Ecto neural progenitor cell (in vitro differentiated cells): ENCODE measurements at regions not wholly inside any gene's neighbourhood (a gene's known extent, or its start where the extent isn't known, plus 50 kb on each side); places are given as distances from the start of the nearest gene placed in this dataset.

Source experiments
- DNase-seq: peaks from one replicate; pipeline ENCODE4 v3.0.0-alpha.2; 2018; ENCODE audit warnings: low spot score

DNA sequence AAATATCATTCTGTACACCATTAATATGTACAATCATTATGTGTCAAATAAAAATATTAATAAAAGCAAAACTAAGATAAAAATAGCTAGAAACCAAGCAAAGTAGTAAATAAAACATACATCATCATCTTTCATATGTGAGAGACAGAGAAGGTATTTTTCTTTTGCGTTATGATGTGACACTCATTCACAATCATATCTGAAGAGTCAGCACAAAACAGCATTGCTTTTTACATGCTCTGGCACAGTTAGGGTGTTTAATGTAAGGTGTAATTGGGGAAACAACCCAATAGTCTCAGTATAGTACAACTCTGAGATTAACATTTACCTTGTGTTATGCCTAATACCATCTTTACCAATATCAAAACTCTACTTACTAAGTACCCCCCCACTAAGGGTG, 376.6 kb downstream of the TMA16 start:
- DNase-seq: no peak

DNA sequence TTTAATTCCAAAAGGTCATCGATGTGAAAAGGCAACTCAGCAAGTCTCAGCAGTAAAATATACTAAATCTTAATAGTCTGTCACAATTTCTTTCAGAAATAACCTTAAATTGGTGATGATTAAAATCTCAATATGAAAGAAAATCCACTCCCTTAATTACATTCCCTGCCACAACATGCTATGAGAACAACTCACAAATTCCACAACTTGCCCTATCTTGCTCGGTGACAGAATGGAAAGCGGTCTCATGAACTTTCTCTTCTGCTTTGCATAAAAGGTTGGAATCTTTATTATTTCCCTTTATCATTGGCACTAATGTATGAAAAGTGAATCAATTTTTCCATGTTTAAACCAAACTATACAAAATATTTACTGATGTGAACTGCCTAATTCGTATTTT, 380.8 kb downstream of the TMA16 start:
- no peak for DNase-seq

- DNase-seq: no peak
Observed at GRCh38 chr4:163878336-163879121, 384.0 kb downstream of the TMA16 start.

DNA sequence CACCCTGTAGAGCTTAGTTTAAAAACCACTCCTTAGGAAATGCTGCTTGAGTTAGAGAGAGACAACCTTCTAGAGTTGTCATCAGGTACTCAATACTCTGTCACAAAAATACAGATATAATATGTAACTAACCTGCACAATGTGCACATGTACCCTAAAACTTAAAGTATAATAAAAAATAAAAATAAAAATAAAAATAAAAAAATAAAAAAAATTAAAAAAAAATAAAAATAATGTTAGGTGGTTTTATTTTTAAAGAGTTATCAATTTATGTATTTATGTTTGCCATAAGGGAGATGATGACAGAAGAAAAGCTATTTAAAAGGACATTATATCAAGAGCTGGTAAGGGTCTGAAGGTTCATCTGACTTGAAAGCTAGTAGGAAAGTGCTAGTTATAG, 397.9 kb downstream of the TMA16 start:
- no peak for DNase-seq

DNA sequence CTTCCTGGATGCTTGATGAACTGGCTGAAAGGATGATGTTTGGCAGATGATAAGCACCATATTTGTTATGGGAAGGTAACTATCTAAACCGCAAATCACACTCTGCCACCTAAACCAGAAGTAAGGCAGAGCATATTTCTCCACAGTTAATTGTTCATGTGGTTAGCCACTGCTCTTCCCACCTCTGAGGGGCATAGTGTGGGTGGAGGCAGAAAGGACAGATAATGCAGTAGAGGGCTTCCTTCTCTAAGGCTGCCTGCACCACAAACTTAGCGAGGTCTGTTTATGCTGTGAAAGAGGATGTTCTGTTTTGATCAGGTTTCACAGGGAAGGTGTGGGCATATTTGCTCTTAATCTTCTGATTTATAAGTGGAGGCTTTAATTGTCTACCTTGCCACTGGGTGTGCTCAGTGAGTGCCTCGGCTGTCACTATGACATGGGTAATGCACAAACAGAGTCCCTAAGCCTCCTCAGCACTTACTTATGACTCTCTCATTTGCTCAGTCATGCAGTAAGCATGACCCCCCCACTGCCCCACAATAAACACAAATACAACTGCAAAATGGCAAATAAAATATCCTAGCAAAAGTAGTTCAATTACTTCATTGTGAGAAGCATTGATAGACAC, 401.0 kb downstream of the TMA16 start:
- DNase-seq: no peak

GRCh38 chr4:163901319-163901718, 406.8 kb downstream of the TMA16 start:
- DNase-seq: no peak

DNA sequence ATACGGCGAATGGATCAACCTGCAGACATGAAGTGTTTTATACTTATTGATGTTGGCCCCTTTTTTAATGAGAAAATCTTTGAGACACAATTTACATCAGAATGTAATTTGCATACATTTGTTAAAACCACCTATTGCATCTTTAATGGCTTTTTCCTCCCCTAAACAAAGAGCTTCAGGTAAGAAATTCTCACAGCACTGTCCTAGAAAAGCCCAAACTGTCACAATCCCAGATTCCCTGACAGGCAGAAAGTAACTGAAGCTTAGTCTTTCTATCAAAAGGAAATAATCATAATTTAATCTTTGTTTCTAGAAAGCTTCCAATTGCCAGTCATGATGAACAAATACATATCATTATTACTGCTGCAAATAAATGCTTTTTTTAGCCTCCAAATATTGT, 407.9 kb downstream of the TMA16 start:
- no peak for DNase-seq

GRCh38 chr4:163911891-163912290, 417.4 kb downstream of the TMA16 start:
- no peak for DNase-seq

DNA sequence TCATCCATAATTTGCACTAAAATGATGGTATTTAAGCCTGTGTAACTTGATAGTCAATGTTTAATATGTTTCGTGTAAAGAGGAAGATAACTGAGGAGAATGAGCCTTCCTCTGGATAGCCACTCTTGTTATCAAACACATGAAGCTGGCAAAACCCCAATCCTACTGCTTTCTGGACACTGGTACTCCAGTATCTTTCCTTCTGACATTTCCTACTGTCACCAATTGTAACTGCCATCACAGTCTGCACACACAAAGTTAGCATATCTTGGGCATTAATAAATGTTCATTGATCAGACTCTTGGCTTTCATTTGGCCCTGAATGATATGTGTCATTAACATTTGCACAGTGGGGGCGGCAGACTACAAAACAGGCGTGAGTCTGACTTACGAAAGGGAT, 419.1 kb downstream of the TMA16 start:
- no peak for DNase-seq

- DNase-seq: no peak
Observed at GRCh38 chr4:163915896-163916295, 421.4 kb downstream of the TMA16 start.

- DNase-seq: no peak
Observed at GRCh38 chr4:163920426-163920825, 425.9 kb downstream of the TMA16 start.

- no peak for DNase-seq
Observed at GRCh38 chr4:163922302-163922701, 427.8 kb downstream of the TMA16 start.

DNA sequence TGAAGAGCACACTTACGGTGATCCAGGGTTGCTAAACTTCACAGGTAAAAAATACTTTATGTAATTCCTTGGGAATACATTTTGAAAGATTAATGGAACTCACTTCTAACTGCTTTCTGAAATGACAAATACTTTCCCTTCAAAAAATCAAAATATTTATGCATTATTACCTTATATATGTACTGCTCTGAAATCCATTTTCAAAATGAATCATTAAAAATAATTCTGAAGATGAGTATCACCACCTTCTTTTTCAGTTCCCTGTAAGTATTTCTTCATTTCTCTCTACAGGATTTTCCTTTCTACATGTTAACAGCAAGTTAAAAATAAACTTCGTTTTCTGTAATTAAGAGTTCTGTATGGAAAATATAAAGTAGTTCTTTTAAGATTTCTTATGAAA, 428.6 kb downstream of the TMA16 start:
- DNase-seq: no peak

GRCh38 chr4:163930086-163930485, 435.6 kb downstream of the TMA16 start:
- no peak for DNase-seq

- no peak for DNase-seq
Observed at GRCh38 chr4:163932504-163932903, 438.0 kb downstream of the TMA16 start.

- DNase-seq: no peak
Observed at GRCh38 chr4:163939597-163939996, 445.1 kb downstream of the TMA16 start.

DNA sequence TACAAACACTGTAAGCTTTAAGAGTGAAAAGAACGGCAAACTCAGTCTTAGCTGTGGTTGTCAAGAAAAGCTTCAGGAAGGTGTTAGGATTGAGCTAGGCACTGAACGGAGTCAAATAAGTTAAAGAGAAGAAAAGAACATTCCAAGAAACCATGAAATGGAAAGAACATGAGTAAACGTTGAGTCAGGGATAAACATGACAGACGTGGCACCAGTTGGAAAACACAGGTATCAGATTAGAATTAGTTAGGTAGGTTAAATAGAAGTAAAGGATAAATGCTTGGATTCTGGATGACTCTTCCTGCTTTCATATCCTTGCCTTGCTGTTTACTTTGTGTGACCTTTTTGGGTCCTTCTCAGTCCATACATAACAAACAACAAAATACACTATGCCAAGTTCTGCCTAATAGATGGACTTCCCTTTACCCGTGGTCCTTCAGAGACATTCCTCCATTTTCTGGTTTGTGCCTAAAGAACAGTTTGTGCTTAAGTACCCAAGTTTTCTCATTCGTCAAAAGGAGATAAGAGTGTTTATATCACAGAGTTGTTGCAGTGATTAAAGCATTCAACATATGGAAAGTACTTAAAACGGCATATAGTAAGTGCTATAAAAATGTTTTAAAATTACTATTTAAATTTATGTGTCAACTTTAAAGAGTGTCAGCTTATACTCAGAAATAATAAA, 446.9 kb downstream of the TMA16 start:
- DNase-seq: no peak

DNA sequence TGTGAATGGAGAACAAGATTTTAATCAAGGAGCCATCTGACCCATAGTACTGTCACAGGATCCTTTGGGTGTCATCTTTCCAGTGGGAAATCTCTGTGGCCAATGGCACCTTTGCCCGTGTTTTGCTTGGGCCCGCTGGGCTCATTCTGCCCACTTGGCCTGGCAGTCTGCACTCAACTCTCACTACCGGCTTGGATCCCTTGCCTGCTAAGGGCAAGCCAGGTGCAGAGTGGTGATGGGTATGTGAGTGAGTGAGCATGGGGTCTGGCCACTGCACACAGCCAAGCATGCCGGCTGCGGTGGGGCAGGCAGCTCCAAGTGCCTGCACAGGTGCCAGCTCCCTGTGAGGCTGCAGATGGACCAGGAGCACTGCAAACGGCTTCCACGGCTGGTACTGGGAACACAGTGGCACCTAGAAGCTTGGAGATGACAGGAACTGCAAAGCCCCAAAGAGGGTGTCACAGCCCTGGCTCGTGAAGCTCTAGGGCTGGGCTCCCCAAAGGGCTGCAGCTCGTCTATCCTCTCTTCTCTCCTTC, 454.5 kb downstream of the TMA16 start:
- DNase-seq: no peak

DNA sequence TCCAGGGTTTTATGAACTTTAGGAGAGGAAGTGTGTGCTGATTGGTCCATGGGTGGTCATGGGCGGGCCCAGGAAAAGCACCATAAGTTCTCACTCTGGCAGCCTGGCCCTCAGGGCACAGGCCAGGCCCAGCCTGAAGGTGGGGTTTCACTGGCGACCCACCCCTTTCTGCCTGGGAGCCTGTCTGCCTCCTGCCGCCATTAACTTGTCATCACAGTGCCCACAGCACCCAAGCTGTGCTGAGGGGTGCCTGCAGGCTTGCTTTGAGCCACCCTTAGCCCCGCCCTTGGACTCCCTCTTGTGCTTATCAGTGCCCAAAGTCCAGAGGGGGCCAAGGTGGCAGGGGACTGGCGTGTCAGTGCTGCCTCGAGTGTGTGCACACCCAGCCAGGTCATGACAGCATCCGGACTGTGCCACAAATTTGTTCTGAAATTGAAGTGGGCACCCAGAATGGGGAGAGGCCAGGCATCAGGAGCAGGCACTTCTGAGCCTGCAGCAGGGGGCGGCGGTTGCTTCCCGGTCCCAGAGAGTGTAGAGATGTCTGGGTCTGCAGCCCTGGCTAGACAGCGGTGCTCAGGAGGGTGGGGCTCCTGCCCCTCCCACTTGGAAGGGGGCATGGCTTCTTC, 455.6 kb downstream of the TMA16 start:
- DNase-seq: no peak

DNA sequence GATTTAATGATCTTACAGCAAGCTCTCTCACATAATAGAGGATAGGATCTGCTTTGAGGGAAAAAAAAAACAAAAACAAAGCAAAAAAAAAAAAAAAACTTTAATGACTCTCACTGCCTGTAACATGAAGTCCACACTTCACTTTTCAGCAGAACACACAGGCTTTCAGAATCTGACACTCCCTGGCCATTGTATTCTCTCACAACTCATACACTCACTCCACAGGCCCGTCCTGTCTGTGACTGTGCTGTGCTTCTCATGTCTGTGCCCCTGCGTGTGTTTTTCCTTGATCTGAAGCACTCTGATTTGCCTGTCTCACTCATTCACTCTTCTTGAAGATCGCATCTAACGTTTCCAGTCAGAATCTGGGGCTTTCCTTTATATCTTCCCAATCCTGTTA, 460.8 kb downstream of the TMA16 start:
- no peak for DNase-seq

GRCh38 chr4:163958751-163959150, 464.3 kb downstream of the TMA16 start:
- DNase-seq: no peak

DNA sequence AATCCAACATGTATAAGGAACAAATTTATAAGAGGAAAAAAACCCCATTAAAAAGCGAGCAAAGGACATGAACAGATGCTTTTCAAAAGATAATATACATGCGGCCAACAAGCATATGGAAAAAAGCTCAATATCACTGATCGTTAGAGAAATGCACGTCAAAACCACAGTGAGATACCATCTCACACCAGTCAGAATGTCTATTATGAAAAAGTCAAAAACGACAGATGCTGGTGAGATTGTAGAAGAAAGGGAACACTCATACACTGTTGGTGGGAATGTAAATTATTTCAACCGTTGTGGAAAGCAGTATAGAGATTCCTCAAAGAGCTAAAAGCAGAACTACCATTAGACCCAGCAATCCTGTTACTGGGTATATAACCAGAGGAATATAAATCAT, 465.4 kb downstream of the TMA16 start:
- DNase-seq: no peak

DNA sequence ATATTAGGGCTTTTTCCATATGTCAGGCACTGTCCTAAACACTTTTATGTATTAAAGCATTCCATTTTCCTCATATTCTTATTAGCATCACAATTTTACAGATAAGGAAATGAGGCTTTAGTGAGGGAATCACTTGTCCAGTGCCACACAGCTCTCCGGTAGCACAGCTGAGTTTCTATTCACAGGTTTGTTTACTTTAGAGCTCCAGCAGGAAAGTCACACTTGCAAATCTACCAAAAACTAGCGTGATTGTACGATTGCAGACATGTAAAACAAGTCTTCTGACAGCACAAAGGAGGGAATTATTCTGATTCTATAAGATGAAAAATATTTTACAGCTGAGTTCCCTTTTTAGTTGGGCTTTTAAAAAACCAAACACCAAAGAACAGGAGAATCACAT, 472.1 kb downstream of the TMA16 start:
- DNase-seq: no peak
